HepG2 (cell line): ENCODE measurements at regions not wholly inside any gene's neighbourhood (a gene's known extent, or its start where the extent isn't known, plus 50 kb on each side); places are given as distances from the start of the nearest gene placed in this dataset.

Source experiments
- ATAC-seq: fragments of 200-7000 bp; cut with Tn5 transposase; 3 replicates; pipeline ENCODE4 v1.9.1; 2020; ENCODE audit warnings: mild to moderate bottlenecking, moderate library complexity
- BruUV-seq: library from RNA; stranded (reverse); fragments of 400-500 nt; replicated peaks from 2 replicates; lab custom pipeline; 2021; lab: Mats Ljungman, UMichigan
- CTCF ChIA-PET: fragments of 300-600 bp; formaldehyde crosslinking; extraction: SDS; loops from one replicate; lab custom pipeline; 2021; ENCODE audit warnings: low total read pairs, inconsistent platforms, low intra/inter-chr PET ratio; lab: Yijun Ruan, JAX
- POLR2A ChIA-PET: fragments of 350-600 bp; sonication (Branson Sonifier 250); formaldehyde crosslinking; loops from one replicate; lab custom pipeline; 2020; ENCODE audit warnings: antibody characterized with exemption, inconsistent platforms; lab: Yijun Ruan, JAX
- DNase-seq: peaks from one replicate; pipeline ENCODE4 v3.0.0-alpha.2; 2015; ENCODE audit warnings: low spot score
- FAIRE-seq: peaks from 3 replicates; lab custom pipeline; 2011; peaks lifted over from hg19 to GRCh38; lab: Jason Lieb, UNC
- H2AFZ ChIP-seq: one replicate; pipeline ENCODE4 v1.6.1; 2011; ENCODE audit warnings: low read length, inconsistent platforms
- H3K27ac ChIP-seq: fragments of 300-600 bp; 3 replicates; pipeline ENCODE4 v1.8.0; 2011; ENCODE audit warnings: mixed run types, mild to moderate bottlenecking, mixed read lengths, low read length, inconsistent platforms; ENCODE audit not compliant: insufficient read depth; ENCODE audit errors: extremely low read length
- H3K27me3 ChIP-seq, 2 experiments: fragments of 200-600 bp in 1 of 2; 2 replicates in 1 of 2; 3 replicates in 1 of 2; pipeline versions ENCODE4 v1.6.0 to v1.8.0; 2011; ENCODE audit warnings: low read length in 2 of 2, mild to moderate bottlenecking in 2 of 2, moderate library complexity in 2 of 2, inconsistent platforms in 1 of 2; ENCODE audit not compliant: insufficient read depth in 2 of 2, control insufficient read depth in 1 of 2
- H3K36me3 ChIP-seq, 2 experiments: fragments of 200-600 bp in 1 of 2; replicated peaks in 1 of 2; 2 replicates in 1 of 2; 3 replicates in 1 of 2; pipeline versions ENCODE4 v1.5.1 to v1.8.0; 2011; ENCODE audit warnings: low read length in 2 of 2, inconsistent platforms in 1 of 2; ENCODE audit not compliant: insufficient read depth in 2 of 2, control insufficient read depth in 1 of 2
- H3K4me1 ChIP-seq: 2 replicates; pipeline ENCODE4 v1.5.1; 2012; ENCODE audit warnings: low read length, inconsistent platforms; ENCODE audit not compliant: insufficient read depth
- H3K4me2 ChIP-seq: 2 replicates; pipeline ENCODE4 v1.6.0; 2011; ENCODE audit warnings: low read depth, low read length, inconsistent platforms
- H3K4me3 ChIP-seq, 3 experiments: fragments of 200-600 bp in 1 of 3; sonication (generic), shearing (Covaris generic) in 1 of 3; replicated peaks in 1 of 3; 2 replicates each; pipeline ENCODE4 v1.5.1; 2011 to 2016; ENCODE audit warnings: low read length in 3 of 3, inconsistent platforms in 2 of 3, low read depth in 2 of 3, mild to moderate bottlenecking in 2 of 3, control low read depth in 1 of 3, mixed read lengths in 1 of 3; ENCODE audit not compliant: insufficient read depth in 1 of 3
- H3K79me2 ChIP-seq: one replicate; pipeline ENCODE4 v1.6.1; 2011; ENCODE audit warnings: low read length, inconsistent platforms; ENCODE audit not compliant: insufficient read depth
- H3K9ac ChIP-seq: 2 replicates; pipeline ENCODE4 v1.6.0; 2011; ENCODE audit warnings: mild to moderate bottlenecking, low read depth, low read length, inconsistent platforms; ENCODE audit not compliant: insufficient read depth
- H3K9me3 ChIP-seq: 2 replicates; pipeline ENCODE4 v1.5.1; 2012; ENCODE audit warnings: mild to moderate bottlenecking, low read length
- H4K20me1 ChIP-seq: 2 replicates; pipeline ENCODE4 v1.6.0; 2011; ENCODE audit warnings: inconsistent platforms, mild to moderate bottlenecking, low read length, moderate library complexity; ENCODE audit not compliant: insufficient read depth
- FOXK2 ChIP-seq: fragments of 450-650 bp; IDR thresholded peaks from 2 replicates; pipeline ENCODE4 v1.6.1; 2016
- ISL2 ChIP-seq: sonication (generic); formaldehyde crosslinking; IDR thresholded peaks from 2 replicates; pipeline ENCODE4 v1.5.0; 2020; ENCODE audit warnings: missing genetic modification reagents
- KDM5A ChIP-seq: fragments of 200-600 bp; sonication (generic); IDR thresholded peaks from 2 replicates; pipeline ENCODE4 v1.7.0; 2018; ENCODE audit warnings: antibody characterized with exemption, mild to moderate bottlenecking, low read length, borderline replicate concordance
- KDM6A ChIP-seq: IDR thresholded peaks from 2 replicates; pipeline ENCODE4 v1.6.1; 2016; ENCODE audit warnings: low read depth
- KLF13 ChIP-seq: sonication (generic); formaldehyde crosslinking; IDR thresholded peaks from 2 replicates; pipeline ENCODE4 v1.4.0; 2020; ENCODE audit warnings: mild to moderate bottlenecking, missing genetic modification reagents
- NR2C2 ChIP-seq: sonication (generic); formaldehyde crosslinking; IDR thresholded peaks from 2 replicates; pipeline ENCODE4 v1.4.0; 2020; ENCODE audit warnings: missing genetic modification reagents, mild to moderate bottlenecking, moderate library complexity, borderline replicate concordance
- POGK ChIP-seq: sonication (generic); formaldehyde crosslinking; conservative IDR thresholded peaks from 2 replicates; pipeline ENCODE4 v1.8.0; 2022; ENCODE audit warnings: mild to moderate bottlenecking, moderate library complexity, missing genetic modification reagents
- RAD51 ChIP-seq: fragments of 450-650 bp; IDR thresholded peaks from 2 replicates; pipeline ENCODE4 v1.6.1; 2016; ENCODE audit warnings: borderline replicate concordance
- TFAP4 ChIP-seq: sonication (generic); IDR thresholded peaks from 2 replicates; pipeline ENCODE4 v1.6.1; 2016; ENCODE audit warnings: low read depth, borderline replicate concordance
- ZFP82 ChIP-seq: sonication (generic); formaldehyde crosslinking; IDR thresholded peaks from 2 replicates; pipeline ENCODE4 v1.5.1; 2020; ENCODE audit warnings: mild to moderate bottlenecking, missing genetic modification reagents, borderline replicate concordance
- ZFP90 ChIP-seq: sonication (generic); formaldehyde crosslinking; IDR thresholded peaks from 2 replicates; pipeline ENCODE4 v1.8.0; 2022; ENCODE audit warnings: missing genetic modification reagents, mild to moderate bottlenecking, inconsistent platforms, borderline replicate concordance
- ZIK1 ChIP-seq: sonication (generic); formaldehyde crosslinking; IDR thresholded peaks from 2 replicates; pipeline ENCODE4 v1.5.0; 2020; ENCODE audit warnings: mild to moderate bottlenecking, low read depth, missing genetic modification reagents, borderline replicate concordance
- ZNF326 ChIP-seq: sonication (generic); formaldehyde crosslinking; IDR thresholded peaks from 2 replicates; pipeline ENCODE4 v1.4.0; 2020; ENCODE audit warnings: missing genetic modification reagents, borderline replicate concordance
- ZNF383 ChIP-seq: sonication (generic); formaldehyde crosslinking; IDR thresholded peaks from 2 replicates; pipeline ENCODE4 v1.4.0; 2020; ENCODE audit warnings: missing genetic modification reagents, mild to moderate bottlenecking, borderline replicate concordance
- ZNF552 ChIP-seq: sonication (generic); formaldehyde crosslinking; IDR thresholded peaks from 2 replicates; pipeline ENCODE4 v1.9.0; 2022; ENCODE audit warnings: missing genetic modification reagents, mild to moderate bottlenecking, borderline replicate concordance
- WGBS: methylation state at CpG from one replicate; pipeline ENCODE4 v1.1.6; 2017; ENCODE audit warnings: low lambda C conversion rate; 5-methylcytosine and 5-hydroxymethylcytosine counted together
- in situ Hi-C: cut with HindIII; loops from 2 replicates; pipeline ENCODE4 v1.10.0; 2017; ENCODE audit warnings: low pct_unique_long_range_greater_than_20kb; ENCODE audit not compliant: extremely low pct_ligation_motif_present
- intact Hi-C: fragments of 100-400 bp; cut with micrococcal nuclease; formaldehyde crosslinking; loops from one replicate; pipeline ENCODE4 v1.10.0; 2022; ENCODE audit not compliant: unreplicated experiment
- TF ChIP-seq, protein P1 (sequence below): sonication (generic); formaldehyde crosslinking; IDR thresholded peaks from 2 replicates; pipeline ENCODE4 v1.8.0; 2022; ENCODE audit warnings: mild to moderate bottlenecking, missing genetic modification reagents, borderline replicate concordance

DNA sequence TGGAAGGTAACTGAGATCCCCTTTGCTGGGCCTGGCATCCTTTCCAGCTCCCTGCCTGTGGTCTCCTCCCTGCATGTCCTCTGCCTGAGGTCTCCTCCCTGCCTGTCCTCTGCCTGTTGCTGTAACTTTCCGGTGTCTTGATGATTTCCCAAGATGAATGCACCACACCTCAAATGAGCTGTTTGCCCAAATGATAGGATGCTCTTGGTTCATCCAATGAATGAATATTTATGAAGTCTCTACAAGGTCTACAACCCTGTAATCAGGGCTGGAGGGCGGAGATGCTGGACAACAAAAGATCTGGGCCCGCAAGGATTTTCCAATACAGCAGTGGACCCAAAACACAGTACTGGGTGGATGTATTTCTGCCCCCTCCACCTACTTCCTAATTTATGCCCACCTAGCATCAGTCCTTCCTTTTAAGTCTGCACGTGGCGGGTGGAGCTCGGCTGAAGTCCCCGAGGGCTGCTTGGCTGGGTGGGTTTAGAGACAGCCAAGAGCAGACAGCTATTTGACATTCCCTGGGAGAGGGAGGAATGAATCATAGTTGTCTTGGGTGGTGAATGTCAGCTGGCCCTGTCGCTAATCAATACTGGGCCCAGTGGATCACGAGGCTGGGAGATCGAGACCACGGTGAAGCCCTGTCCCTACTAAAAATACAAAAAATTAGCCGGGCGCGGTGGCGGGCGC, 60.3 kb upstream of the GRHL3 start (continued):
- TF ChIP-seq ZNF552 (CRISPR knock-in tag) (no peak), FOXK2 (no peak), ZFP90 (CRISPR knock-in tag) (no peak), ZNF326 (CRISPR knock-in tag) (no peak), KDM6A (no peak), ZNF383 (CRISPR knock-in tag) (no peak), NR2C2 (CRISPR knock-in tag) (no peak), KDM5A (no peak), RAD51 (no peak), KLF13 (CRISPR knock-in tag) (no peak), ZIK1 (CRISPR knock-in tag) (no peak)
- TF ChIP-seq, protein P1, sequence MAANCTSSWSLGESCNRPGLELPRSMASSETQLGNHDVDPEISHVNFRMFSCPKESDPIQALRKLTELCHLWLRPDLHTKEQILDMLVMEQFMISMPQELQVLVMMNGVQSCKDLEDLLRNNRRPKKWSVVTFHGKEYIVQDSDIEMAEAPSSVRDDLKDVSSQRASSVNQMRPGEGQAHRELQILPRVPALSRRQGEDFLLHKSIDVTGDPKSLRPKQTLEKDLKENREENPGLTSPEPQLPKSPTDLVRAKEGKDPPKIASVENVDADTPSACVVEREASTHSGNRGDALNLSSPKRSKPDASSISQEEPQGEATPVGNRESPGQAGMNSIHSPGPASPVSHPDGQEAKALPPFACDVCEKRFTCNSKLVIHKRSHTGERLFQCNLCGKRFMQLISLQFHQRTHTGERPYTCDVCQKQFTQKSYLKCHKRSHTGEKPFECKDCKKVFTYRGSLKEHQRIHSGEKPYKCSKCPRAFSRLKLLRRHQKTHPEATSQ (CRISPR knock-in tag), result no peak

DNA sequence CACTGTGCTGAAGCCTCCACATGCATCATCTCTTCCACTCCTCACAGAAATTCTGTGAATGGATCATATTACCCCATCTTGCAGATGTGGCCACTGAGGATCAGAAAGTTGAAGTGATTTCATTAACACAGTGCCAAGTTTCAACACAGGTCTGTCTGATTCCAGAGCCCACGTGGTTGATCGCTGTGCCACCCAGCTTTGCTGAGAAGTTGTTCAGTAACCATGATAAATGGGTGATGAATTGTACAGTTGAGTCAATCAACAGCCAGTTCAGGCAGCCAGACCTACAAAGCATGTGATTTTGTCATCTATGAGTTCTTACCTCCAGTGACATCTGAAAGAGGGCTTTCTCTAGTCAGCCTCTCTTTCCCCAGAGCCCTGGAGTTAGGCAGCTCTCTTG, 61.8 kb upstream of the GRHL3 start:
- FAIRE-seq (no peak), ATAC-seq (no peak), DNase-seq (no peak)
- Histone ChIP-seq H3K9ac (no peak overlapping the region), H3K4me2 (no peak overlapping the region), H3K27ac (no peak overlapping the region), H3K4me1 (no peaks in the 10 kb centered on the region), H3K4me3 (no peak overlapping the region), H3K9me3 (no peaks in the 10 kb centered on the region), H4K20me1 (no peaks in the 10 kb centered on the region), H3K79me2 (no peaks in the 10 kb centered on the region), H3K36me3 (no peaks in the 10 kb centered on the region), H3K27me3 (peaks cover 1 to 4% of the 10 kb centered on the region in 2 experiments; a peak in 2 of 5 replicates), H2AFZ (no peak overlapping the region)
- POLR2A ChIA-PET, result no interaction called here
- intact Hi-C loops (no loop called here), in situ Hi-C loops (no loop called here)
- CTCF ChIA-PET, result no interaction called here
- TF ChIP-seq POGK (CRISPR knock-in tag), result no peak
- TF ChIP-seq ZFP82, result no peak
- no peak for TF ChIP-seq TFAP4
- no peak for TF ChIP-seq ISL2 (CRISPR knock-in tag)
- 0% methylated on average over 2 of the region's 2 CpGs for WGBS
- no TSS peak for BruUV-seq
